OCI-LY1 (cell line): ENCODE measurements at regions not wholly inside any gene's neighbourhood (a gene's known extent, or its start where the extent isn't known, plus 50 kb on each side); places are given as distances from the start of the nearest gene placed in this dataset.

Experiments
- H2AFZ ChIP-seq: fragments of 200-600 bp; sonication (generic), shearing (Covaris generic); 2 replicates; pipeline ENCODE4 v1.6.0; 2014; ENCODE audit warnings: antibody characterized with exemption, mild to moderate bottlenecking, low read length
- H3F3A ChIP-seq: fragments of 200-600 bp; sonication (generic), shearing (Covaris generic); 2 replicates; pipeline ENCODE4 v1.6.0; 2014; ENCODE audit warnings: mild to moderate bottlenecking, antibody characterized with exemption, low read length, moderate library complexity; ENCODE audit not compliant: insufficient read depth
- H3K27ac ChIP-seq: fragments of 200-600 bp; sonication (generic); 2 replicates; pipeline ENCODE4 v1.5.1; 2014; ENCODE audit warnings: low read length, mixed run types, mild to moderate bottlenecking, low read depth; ENCODE audit not compliant: poor library complexity, severe bottlenecking
- H3K27me3 ChIP-seq: fragments of 200-600 bp; sonication (generic); 2 replicates; pipeline ENCODE4 v1.6.0; 2014; ENCODE audit warnings: antibody characterized with exemption, mild to moderate bottlenecking, low read length, moderate library complexity; ENCODE audit not compliant: insufficient read depth
- H3K36me3 ChIP-seq: fragments of 200-600 bp; sonication (generic); 2 replicates; pipeline ENCODE4 v1.6.1; 2014; ENCODE audit warnings: mild to moderate bottlenecking, antibody characterized with exemption, low read length, moderate library complexity, mixed read lengths; ENCODE audit not compliant: insufficient read depth
- H3K4me1 ChIP-seq: fragments of 200-600 bp; sonication (generic); 2 replicates; pipeline ENCODE4 v1.5.1; 2014; ENCODE audit warnings: mild to moderate bottlenecking, low read length, moderate library complexity; ENCODE audit not compliant: insufficient read depth, severe bottlenecking
- H3K4me2 ChIP-seq: fragments of 200-600 bp; sonication (generic), shearing (Covaris generic); 2 replicates; pipeline ENCODE4 v1.6.1; 2014; ENCODE audit warnings: low read length
- H3K4me3 ChIP-seq: fragments of 200-600 bp; sonication (generic); 2 replicates; pipeline ENCODE4 v1.5.1; 2014; ENCODE audit warnings: low read length, low read depth, mild to moderate bottlenecking, mixed read lengths; ENCODE audit not compliant: poor library complexity, severe bottlenecking
- H3K79me2 ChIP-seq: fragments of 200-600 bp; shearing (Covaris generic); 2 replicates; pipeline ENCODE4 v1.6.1; 2016; ENCODE audit warnings: mixed run types, low read length, mixed read lengths; ENCODE audit not compliant: insufficient read depth
- H3K9ac ChIP-seq: fragments of 200-600 bp; sonication (generic), shearing (Covaris generic); 2 replicates; pipeline ENCODE4 v1.6.1; 2014; ENCODE audit warnings: mild to moderate bottlenecking, low read length, mixed read lengths
- H3K9me2 ChIP-seq: fragments of 200-600 bp; sonication (generic), shearing (Covaris generic); 2 replicates; pipeline ENCODE4 v1.6.1; 2014; ENCODE audit warnings: low read depth, mild to moderate bottlenecking, low read length, mixed read lengths
- H3K9me3 ChIP-seq: fragments of 200-600 bp; shearing (Covaris generic); 2 replicates; pipeline ENCODE4 v1.6.1; 2014; ENCODE audit warnings: low read length, mixed read lengths
- H4K20me1 ChIP-seq: fragments of 200-600 bp; sonication (generic), shearing (Covaris generic); 2 replicates; pipeline ENCODE4 v1.6.0; 2016; ENCODE audit warnings: mild to moderate bottlenecking, low read length; ENCODE audit not compliant: insufficient read depth
- EZH2 ChIP-seq: fragments of 200-600 bp; sonication (generic), shearing (Covaris generic); IDR thresholded peaks from 2 replicates; pipeline ENCODE4 v1.8.0; 2017; ENCODE audit warnings: borderline replicate concordance, mixed run types, mild to moderate bottlenecking, antibody characterized with exemption, low read length, moderate library complexity, mixed read lengths
- TF ChIP-seq, protein P1 (sequence below): fragments of 200-600 bp; sonication (generic), shearing (Covaris generic); IDR thresholded peaks from 2 replicates; pipeline ENCODE4 v1.5.1; 2017; ENCODE audit warnings: mild to moderate bottlenecking, antibody characterized with exemption, low read length, moderate library complexity, mixed read lengths

- H3K9me2 ChIP-seq = no peaks in the 10 kb centered on the region
- no peak overlapping the region for H3K4me3 ChIP-seq
- no peaks in the 10 kb centered on the region for H3K27me3 ChIP-seq
- no peak overlapping the region for H2AFZ ChIP-seq
- TF ChIP-seq EZH2 = no peak
- TF ChIP-seq, protein P1, sequence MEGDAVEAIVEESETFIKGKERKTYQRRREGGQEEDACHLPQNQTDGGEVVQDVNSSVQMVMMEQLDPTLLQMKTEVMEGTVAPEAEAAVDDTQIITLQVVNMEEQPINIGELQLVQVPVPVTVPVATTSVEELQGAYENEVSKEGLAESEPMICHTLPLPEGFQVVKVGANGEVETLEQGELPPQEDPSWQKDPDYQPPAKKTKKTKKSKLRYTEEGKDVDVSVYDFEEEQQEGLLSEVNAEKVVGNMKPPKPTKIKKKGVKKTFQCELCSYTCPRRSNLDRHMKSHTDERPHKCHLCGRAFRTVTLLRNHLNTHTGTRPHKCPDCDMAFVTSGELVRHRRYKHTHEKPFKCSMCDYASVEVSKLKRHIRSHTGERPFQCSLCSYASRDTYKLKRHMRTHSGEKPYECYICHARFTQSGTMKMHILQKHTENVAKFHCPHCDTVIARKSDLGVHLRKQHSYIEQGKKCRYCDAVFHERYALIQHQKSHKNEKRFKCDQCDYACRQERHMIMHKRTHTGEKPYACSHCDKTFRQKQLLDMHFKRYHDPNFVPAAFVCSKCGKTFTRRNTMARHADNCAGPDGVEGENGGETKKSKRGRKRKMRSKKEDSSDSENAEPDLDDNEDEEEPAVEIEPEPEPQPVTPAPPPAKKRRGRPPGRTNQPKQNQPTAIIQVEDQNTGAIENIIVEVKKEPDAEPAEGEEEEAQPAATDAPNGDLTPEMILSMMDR = no peak
- no peaks in the 10 kb centered on the region for H3K9me3 ChIP-seq
- H3K27ac ChIP-seq = no peak overlapping the region
- no peak overlapping the region for H3K9ac ChIP-seq
- H3F3A ChIP-seq = no peaks in the 10 kb centered on the region
- no peak overlapping the region for H3K4me2 ChIP-seq
- H4K20me1 ChIP-seq = no peaks in the 10 kb centered on the region
- H3K36me3 ChIP-seq = no peaks in the 10 kb centered on the region
- H3K79me2 ChIP-seq = no peaks in the 10 kb centered on the region
- no peaks in the 10 kb centered on the region for H3K4me1 ChIP-seq
Measured at GRCh38 chr4:163738521-163738920, 244.0 kb downstream of the TMA16 start.

DNA sequence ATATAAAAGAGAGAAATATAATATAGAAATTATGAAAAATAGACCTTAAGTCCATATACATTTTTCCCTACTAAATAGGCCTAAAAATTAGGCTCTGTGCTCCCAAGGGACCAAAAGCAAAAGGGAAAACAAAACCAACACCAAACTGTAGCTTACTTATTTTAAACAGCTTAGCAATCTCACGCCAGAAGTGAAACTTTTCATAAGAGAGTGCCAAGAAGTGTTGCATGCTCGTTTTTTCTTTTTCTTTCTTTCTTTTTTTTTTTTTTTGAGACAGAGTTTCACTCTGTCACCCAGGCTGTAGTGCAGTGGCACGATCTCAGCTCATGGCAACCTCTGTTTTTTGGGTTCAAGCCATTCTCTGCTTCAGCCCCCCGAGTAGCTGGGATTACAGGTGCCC is 250.4 kb downstream of the TMA16 start:
- Histone ChIP-seq H3K9me2 (no peaks in the 10 kb centered on the region), H3K27ac (no peak overlapping the region), H3F3A (no peaks in the 10 kb centered on the region), H3K4me3 (no peak overlapping the region), H3K36me3 (no peaks in the 10 kb centered on the region), H3K9ac (no peak overlapping the region), H3K27me3 (no peaks in the 10 kb centered on the region; the same call in 1 of the 2 replicates), H3K79me2 (no peaks in the 10 kb centered on the region), H3K4me2 (no peak overlapping the region), H2AFZ (no peak overlapping the region), H4K20me1 (no peaks in the 10 kb centered on the region), H3K4me1 (no peaks in the 10 kb centered on the region), H3K9me3 (no peaks in the 10 kb centered on the region)
- TF ChIP-seq, protein P1 = no peak
- no peak for TF ChIP-seq EZH2

DNA sequence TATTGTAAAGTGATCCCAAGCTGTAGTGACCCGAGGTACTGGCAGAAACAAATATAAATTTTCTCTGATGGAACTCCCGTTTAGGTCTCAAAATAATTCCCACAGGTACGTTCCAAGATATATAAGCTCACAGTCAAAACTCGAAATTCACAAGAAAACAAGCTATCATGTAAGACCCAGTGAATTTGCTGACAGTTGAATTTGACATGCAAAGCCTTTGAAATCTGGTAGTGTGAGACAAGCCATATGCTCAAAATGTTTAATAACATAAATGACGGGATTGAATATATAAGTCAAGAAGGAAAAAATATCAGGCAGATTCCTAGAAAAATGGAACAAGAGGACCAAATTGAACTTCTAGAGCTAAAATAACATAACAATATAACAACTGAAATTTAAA is 252.8 kb downstream of the TMA16 start:
- Histone ChIP-seq H3K27ac (no peak overlapping the region), H3K4me1 (no peaks in the 10 kb centered on the region), H3K4me3 (no peak overlapping the region), H3F3A (no peaks in the 10 kb centered on the region), H3K4me2 (no peak overlapping the region), H3K79me2 (no peaks in the 10 kb centered on the region), H4K20me1 (no peaks in the 10 kb centered on the region), H3K9me2 (no peaks in the 10 kb centered on the region), H3K9me3 (no peaks in the 10 kb centered on the region), H3K36me3 (no peaks in the 10 kb centered on the region), H2AFZ (no peak overlapping the region), H3K9ac (no peak overlapping the region), H3K27me3 (no peaks in the 10 kb centered on the region; the same call in 1 of the 2 replicates)
- TF ChIP-seq, protein P1 = no peak
- no peak for TF ChIP-seq EZH2
